ENCODE measurements at regions not wholly inside any gene's neighbourhood (a gene's known extent, or its start where the extent isn't known, plus 50 kb on each side); places are given as distances from the start of the nearest gene placed in this dataset.

DNA sequence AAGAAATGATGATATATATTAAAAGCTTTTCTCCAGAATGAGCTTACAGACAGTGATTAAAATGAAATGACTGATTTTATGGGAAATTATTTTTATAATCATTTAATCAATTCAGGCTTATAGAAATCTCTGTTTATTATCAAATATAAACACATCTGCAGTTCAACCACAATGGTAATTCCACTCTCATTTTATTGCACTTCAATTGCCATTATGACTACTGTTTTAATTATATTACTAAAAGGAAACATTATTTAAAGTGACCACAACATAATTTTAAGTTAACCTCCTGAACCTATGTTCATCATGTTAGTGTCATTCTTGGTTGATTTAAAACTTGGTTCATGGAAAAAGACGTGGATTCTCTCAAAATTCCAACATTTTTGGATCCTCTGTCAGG lies 536.3 kb downstream of the SLC6A15 start:
- H3F3A ChIP-seq (ENCODE audit: insufficient read depth, low read length) = no peaks in the 10 kb centered on the region
- no peaks in the 10 kb centered on the region for H3K9me3 ChIP-seq (ENCODE audit: low read length)
- no peak overlapping the region for H3K27ac ChIP-seq (ENCODE audit: low read depth, low read length, poor library complexity, severe bottlenecking)
- H3K4me1 ChIP-seq (ENCODE audit: insufficient read depth, low read length, severe bottlenecking) = no peaks in the 10 kb centered on the region
- no peaks in the 10 kb centered on the region for H3K36me3 ChIP-seq (ENCODE audit: insufficient read depth, low read length)
- no peak overlapping the region for H2AFZ ChIP-seq (ENCODE audit: low read length)
- H3K79me2 ChIP-seq (ENCODE audit: insufficient read depth, low read length) = no peaks in the 10 kb centered on the region
- no peaks in the 10 kb centered on the region for H3K27me3 ChIP-seq (ENCODE audit: insufficient read depth, low read length)
- H3K9me2 ChIP-seq (ENCODE audit: low read depth, low read length) = no peaks in the 10 kb centered on the region
- TF ChIP-seq EZH2 (IDR thresholded peaks at IDR 0.05; ENCODE audit: borderline replicate concordance, low read length) = no peak
- TF ChIP-seq, protein P1, sequence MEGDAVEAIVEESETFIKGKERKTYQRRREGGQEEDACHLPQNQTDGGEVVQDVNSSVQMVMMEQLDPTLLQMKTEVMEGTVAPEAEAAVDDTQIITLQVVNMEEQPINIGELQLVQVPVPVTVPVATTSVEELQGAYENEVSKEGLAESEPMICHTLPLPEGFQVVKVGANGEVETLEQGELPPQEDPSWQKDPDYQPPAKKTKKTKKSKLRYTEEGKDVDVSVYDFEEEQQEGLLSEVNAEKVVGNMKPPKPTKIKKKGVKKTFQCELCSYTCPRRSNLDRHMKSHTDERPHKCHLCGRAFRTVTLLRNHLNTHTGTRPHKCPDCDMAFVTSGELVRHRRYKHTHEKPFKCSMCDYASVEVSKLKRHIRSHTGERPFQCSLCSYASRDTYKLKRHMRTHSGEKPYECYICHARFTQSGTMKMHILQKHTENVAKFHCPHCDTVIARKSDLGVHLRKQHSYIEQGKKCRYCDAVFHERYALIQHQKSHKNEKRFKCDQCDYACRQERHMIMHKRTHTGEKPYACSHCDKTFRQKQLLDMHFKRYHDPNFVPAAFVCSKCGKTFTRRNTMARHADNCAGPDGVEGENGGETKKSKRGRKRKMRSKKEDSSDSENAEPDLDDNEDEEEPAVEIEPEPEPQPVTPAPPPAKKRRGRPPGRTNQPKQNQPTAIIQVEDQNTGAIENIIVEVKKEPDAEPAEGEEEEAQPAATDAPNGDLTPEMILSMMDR (IDR thresholded peaks at IDR 0.05; ENCODE audit: low read length) = no peak
- H3K4me3 ChIP-seq (ENCODE audit: low read depth, low read length, poor library complexity, severe bottlenecking) = no peak overlapping the region
- no peak overlapping the region for H3K9ac ChIP-seq (ENCODE audit: low read length)
- H3K4me2 ChIP-seq (ENCODE audit: low read length) = no peak overlapping the region
- H4K20me1 ChIP-seq (ENCODE audit: insufficient read depth, low read length) = no peaks in the 10 kb centered on the region

DNA sequence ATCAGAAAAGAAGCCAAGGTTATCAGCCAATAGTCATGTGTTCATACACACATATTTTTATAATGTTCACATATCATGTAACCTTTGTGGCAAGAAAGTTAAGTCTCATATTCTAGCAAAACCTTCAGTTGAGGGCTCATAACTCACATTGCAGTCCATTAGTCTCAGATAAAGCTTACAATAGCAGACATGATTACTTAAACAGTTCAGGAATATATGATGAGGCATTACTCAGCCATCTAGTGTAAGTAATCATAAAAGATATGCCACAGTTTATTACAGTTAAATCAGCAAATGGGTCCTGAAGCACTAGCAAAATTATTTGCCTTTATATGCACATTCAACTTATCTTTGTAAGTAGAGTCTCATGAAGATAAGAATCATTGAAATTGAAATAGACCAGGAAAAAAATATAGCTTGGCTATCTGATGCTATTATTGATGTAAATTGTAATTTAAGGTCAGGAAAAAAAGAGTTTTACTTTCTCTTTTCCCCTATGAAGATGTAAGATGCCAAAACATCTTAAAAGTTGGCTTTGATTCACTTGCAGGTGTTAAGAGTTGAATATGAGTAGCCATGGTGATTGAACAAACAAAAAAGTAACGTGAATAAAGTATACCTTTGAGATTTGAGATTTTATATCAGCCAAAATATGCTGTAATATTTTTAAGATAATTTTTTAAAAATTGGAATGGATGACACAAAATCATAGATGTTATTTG lies 537.0 kb downstream of the SLC6A15 start:
- H2AFZ ChIP-seq (ENCODE audit: low read length) = no peak overlapping the region
- no peak for TF ChIP-seq EZH2 (IDR thresholded peaks at IDR 0.05; ENCODE audit: borderline replicate concordance, low read length)
- TF ChIP-seq, protein P1 (IDR thresholded peaks at IDR 0.05; ENCODE audit: low read length) = no peak
- H3K9me2 ChIP-seq (ENCODE audit: low read depth, low read length) = no peaks in the 10 kb centered on the region
- H3K79me2 ChIP-seq (ENCODE audit: insufficient read depth, low read length) = no peaks in the 10 kb centered on the region
- H3K9ac ChIP-seq (ENCODE audit: low read length) = no peak overlapping the region
- H3K4me1 ChIP-seq (ENCODE audit: insufficient read depth, low read length, severe bottlenecking) = no peaks in the 10 kb centered on the region
- no peak overlapping the region for H3K4me3 ChIP-seq (ENCODE audit: low read depth, low read length, poor library complexity, severe bottlenecking)
- no peaks in the 10 kb centered on the region for H3K27me3 ChIP-seq (ENCODE audit: insufficient read depth, low read length)
- no peaks in the 10 kb centered on the region for H3F3A ChIP-seq (ENCODE audit: insufficient read depth, low read length)
- no peaks in the 10 kb centered on the region for H3K36me3 ChIP-seq (ENCODE audit: insufficient read depth, low read length)
- H3K9me3 ChIP-seq (ENCODE audit: low read length) = no peaks in the 10 kb centered on the region
- no peak overlapping the region for H3K27ac ChIP-seq (ENCODE audit: low read depth, low read length, poor library complexity, severe bottlenecking)
- no peaks in the 10 kb centered on the region for H4K20me1 ChIP-seq (ENCODE audit: insufficient read depth, low read length)
- no peak overlapping the region for H3K4me2 ChIP-seq (ENCODE audit: low read length)

DNA sequence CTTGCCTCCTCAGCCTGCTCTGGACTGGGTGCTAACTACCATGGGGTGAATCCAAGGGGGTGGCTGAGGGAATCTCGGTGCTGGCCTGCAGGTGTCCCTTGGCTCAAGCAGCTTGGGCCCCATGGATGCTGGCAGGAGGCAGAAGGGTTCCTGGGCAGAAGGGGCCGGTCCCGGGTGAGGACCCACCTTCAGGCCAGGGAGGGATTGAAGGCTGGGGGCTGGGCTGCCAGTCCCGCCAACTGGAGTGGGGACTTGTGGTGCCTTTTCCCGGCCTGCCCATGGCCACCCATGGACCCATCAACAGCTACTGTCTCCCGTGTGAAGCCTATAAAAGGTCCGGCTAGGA lies 550.1 kb downstream of the SLC6A15 start:
- H3K4me2 ChIP-seq (ENCODE audit: low read length) = no peak overlapping the region
- H3K27ac ChIP-seq (ENCODE audit: low read depth, low read length, poor library complexity, severe bottlenecking) = no peak overlapping the region

More for the DNA sequence above, 550.1 kb downstream of the SLC6A15 start:
- Histone ChIP-seq H3K9me2 (ENCODE audit: low read depth, low read length) (no peaks in the 10 kb centered on the region), H3K79me2 (ENCODE audit: insufficient read depth, low read length) (no peaks in the 10 kb centered on the region), H3K9me3 (ENCODE audit: low read length) (no peaks in the 10 kb centered on the region), H3K36me3 (ENCODE audit: insufficient read depth, low read length) (no peaks in the 10 kb centered on the region), H2AFZ (ENCODE audit: low read length) (no peak overlapping the region), H3K27me3 (ENCODE audit: insufficient read depth, low read length) (no peaks in the 10 kb centered on the region), H4K20me1 (ENCODE audit: insufficient read depth, low read length) (no peaks in the 10 kb centered on the region), H3K4me3 (ENCODE audit: low read depth, low read length, poor library complexity, severe bottlenecking) (no peak overlapping the region), H3K4me1 (ENCODE audit: insufficient read depth, low read length, severe bottlenecking) (no peaks in the 10 kb centered on the region), H3K9ac (ENCODE audit: low read length) (no peak overlapping the region), H3F3A (ENCODE audit: insufficient read depth, low read length) (no peaks in the 10 kb centered on the region)
- TF ChIP-seq, protein P1 (IDR thresholded peaks at IDR 0.05; ENCODE audit: low read length) = no peak
- no peak for TF ChIP-seq EZH2 (IDR thresholded peaks at IDR 0.05; ENCODE audit: borderline replicate concordance, low read length)
